ENCODE measurements at regions not wholly inside any gene's neighbourhood (a gene's known extent, or its start where the extent isn't known, plus 50 kb on each side); places are given as distances from the start of the nearest gene placed in this dataset.

DNA sequence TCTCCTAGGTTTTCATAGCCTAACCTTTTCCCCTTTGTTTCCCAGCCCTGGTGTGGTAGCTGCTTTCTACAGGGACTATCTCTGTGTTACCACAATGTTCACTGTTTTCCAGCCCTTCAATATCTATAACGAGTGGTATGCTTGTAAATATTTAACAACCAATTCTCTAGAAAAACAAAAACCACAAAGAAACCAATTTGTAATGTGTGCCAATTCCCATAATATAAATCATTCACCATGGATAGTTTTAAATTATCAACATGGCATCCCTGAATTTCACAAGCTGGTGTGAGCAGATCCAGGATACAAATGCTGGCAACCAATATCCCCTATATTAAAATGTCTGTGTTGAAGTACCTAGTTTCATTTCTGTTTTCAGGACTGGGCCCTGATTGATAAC lies 200.7 kb upstream of the FOXN2 start:
- TF ChIP-seq, protein P1, sequence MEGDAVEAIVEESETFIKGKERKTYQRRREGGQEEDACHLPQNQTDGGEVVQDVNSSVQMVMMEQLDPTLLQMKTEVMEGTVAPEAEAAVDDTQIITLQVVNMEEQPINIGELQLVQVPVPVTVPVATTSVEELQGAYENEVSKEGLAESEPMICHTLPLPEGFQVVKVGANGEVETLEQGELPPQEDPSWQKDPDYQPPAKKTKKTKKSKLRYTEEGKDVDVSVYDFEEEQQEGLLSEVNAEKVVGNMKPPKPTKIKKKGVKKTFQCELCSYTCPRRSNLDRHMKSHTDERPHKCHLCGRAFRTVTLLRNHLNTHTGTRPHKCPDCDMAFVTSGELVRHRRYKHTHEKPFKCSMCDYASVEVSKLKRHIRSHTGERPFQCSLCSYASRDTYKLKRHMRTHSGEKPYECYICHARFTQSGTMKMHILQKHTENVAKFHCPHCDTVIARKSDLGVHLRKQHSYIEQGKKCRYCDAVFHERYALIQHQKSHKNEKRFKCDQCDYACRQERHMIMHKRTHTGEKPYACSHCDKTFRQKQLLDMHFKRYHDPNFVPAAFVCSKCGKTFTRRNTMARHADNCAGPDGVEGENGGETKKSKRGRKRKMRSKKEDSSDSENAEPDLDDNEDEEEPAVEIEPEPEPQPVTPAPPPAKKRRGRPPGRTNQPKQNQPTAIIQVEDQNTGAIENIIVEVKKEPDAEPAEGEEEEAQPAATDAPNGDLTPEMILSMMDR (IDR thresholded peaks at IDR 0.05; ENCODE audit: extremely low read depth, low read depth, low read length): no peak
- H3K36me3 ChIP-seq (ENCODE audit: insufficient read depth, low read length): no peaks in the 10 kb centered on the region
- DNase-seq (ENCODE audit: insufficient read length, low spot score, missing footprints): no peak

DNA sequence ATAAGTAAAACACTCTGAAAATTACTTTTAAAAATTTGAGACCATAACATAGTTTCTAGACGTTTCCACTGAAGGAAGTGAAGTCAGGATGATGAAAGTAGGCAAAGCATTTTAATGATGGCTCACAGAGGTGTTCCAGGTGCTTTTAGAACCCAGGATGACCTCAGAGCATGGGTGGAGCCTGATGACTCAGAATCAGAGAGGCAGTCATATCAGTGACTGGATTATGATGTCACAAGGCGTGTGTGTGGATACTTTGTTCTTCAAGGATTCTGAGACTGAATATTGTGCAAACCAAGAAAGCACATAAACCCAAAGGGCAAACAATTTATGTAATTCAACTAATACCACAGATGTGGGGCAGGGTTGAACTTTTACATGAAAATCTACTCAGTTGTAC lies 200.2 kb upstream of the FOXN2 start:
- Histone ChIP-seq H3K27me3 (ENCODE audit: insufficient read depth, low read length) (no peaks in the 10 kb centered on the region), H3K79me2 (ENCODE audit: insufficient read depth, low read length) (no peaks in the 10 kb centered on the region), H3K4me1 (ENCODE audit: insufficient read depth, low read length) (peaks cover 8% of the 10 kb centered on the region), H3K4me3 (ENCODE audit: insufficient read depth, low read length) (no peak overlapping the region), H3K9me3 (ENCODE audit: low read depth, low read length) (no peaks in the 10 kb centered on the region), H4K20me1 (ENCODE audit: insufficient read depth, low read length) (no peaks in the 10 kb centered on the region), H3K27ac (ENCODE audit: low read depth, low read length) (no peak overlapping the region), H3K4me2 (ENCODE audit: insufficient read depth, low read length) (no peak overlapping the region), H3K36me3 (ENCODE audit: insufficient read depth, low read length) (no peaks in the 10 kb centered on the region), H2AFZ (ENCODE audit: low read length) (no peak overlapping the region)
- no peak for DNase-seq (ENCODE audit: insufficient read length, low spot score, missing footprints)
- TF ChIP-seq, protein P1 (IDR thresholded peaks at IDR 0.05; ENCODE audit: extremely low read depth, low read depth, low read length): no peak

More for the DNA sequence above, 200.7 kb upstream of the FOXN2 start:
- no peak overlapping the region for H2AFZ ChIP-seq (ENCODE audit: low read length)
- H3K4me2 ChIP-seq (ENCODE audit: insufficient read depth, low read length): no peak overlapping the region
- no peaks in the 10 kb centered on the region for H3K9me3 ChIP-seq (ENCODE audit: low read depth, low read length)
- no peaks in the 10 kb centered on the region for H3K79me2 ChIP-seq (ENCODE audit: insufficient read depth, low read length)
- H3K27ac ChIP-seq (ENCODE audit: low read depth, low read length): no peak overlapping the region
- H3K4me1 ChIP-seq (ENCODE audit: insufficient read depth, low read length): peaks cover 8% of the 10 kb centered on the region
- no peak overlapping the region for H3K4me3 ChIP-seq (ENCODE audit: insufficient read depth, low read length)
- no peaks in the 10 kb centered on the region for H3K27me3 ChIP-seq (ENCODE audit: insufficient read depth, low read length)
- no peaks in the 10 kb centered on the region for H4K20me1 ChIP-seq (ENCODE audit: insufficient read depth, low read length)

DNA sequence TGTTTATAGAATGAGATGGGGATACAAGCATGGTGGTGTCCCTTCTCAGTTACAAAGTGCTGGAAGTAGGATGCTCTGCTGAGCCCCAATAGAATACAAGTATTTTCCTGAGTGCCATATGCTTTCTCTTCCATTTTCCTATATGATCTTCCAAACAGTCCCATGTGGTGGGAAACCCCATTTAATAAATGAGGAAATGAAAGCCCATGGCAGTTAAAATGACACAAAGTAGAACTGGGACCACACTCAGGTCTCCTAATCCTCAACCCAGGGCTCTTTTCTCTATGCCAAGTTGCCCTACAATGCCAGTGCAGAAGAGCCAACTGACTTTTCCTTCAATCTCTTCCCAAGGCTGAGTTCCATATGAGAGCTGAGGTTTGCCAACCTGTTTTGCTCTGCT lies 198.0 kb upstream of the FOXN2 start:
- H3K36me3 ChIP-seq (ENCODE audit: insufficient read depth, low read length): no peaks in the 10 kb centered on the region
- H3K4me3 ChIP-seq (ENCODE audit: insufficient read depth, low read length): no peak overlapping the region
- no peaks in the 10 kb centered on the region for H3K79me2 ChIP-seq (ENCODE audit: insufficient read depth, low read length)
- DNase-seq (ENCODE audit: insufficient read length, low spot score, missing footprints): no peak
- peaks cover 5% of the 10 kb centered on the region for H3K4me1 ChIP-seq (ENCODE audit: insufficient read depth, low read length)
- TF ChIP-seq, protein P1 (IDR thresholded peaks at IDR 0.05; ENCODE audit: extremely low read depth, low read depth, low read length): no peak
- no peak overlapping the region for H3K27ac ChIP-seq (ENCODE audit: low read depth, low read length)
- no peaks in the 10 kb centered on the region for H3K27me3 ChIP-seq (ENCODE audit: insufficient read depth, low read length)
- no peaks in the 10 kb centered on the region for H4K20me1 ChIP-seq (ENCODE audit: insufficient read depth, low read length)
- H3K9me3 ChIP-seq (ENCODE audit: low read depth, low read length): no peaks in the 10 kb centered on the region
- H2AFZ ChIP-seq (ENCODE audit: low read length): no peak overlapping the region
- no peak overlapping the region for H3K4me2 ChIP-seq (ENCODE audit: insufficient read depth, low read length)

DNA sequence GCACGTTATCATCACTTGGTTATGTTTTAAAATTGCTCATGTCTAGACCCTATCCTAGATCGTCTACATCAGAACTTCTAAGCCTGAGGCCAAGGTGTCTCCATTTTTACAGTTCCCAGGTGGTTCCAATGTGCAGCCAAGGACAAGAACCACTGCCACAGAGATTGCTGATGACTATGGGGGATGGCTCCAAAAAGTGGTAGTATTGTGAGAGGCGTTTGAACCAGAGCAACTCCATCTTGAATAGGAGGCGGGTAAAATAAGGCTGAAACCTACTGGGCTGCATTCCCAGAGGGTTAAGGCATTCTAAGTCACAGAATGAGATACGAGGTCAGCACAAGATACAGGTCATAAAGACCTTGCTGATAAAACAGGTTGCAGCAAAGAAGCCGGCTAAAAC lies 195.6 kb upstream of the FOXN2 start:
- no peaks in the 10 kb centered on the region for H3K36me3 ChIP-seq (ENCODE audit: insufficient read depth, low read length)
- no peak overlapping the region for H3K27ac ChIP-seq (ENCODE audit: low read depth, low read length)
- no peak for DNase-seq (ENCODE audit: insufficient read length, low spot score, missing footprints)

More for the DNA sequence above, 195.6 kb upstream of the FOXN2 start:
- Histone ChIP-seq H3K4me3 (ENCODE audit: insufficient read depth, low read length) (no peak overlapping the region), H3K4me1 (ENCODE audit: insufficient read depth, low read length) (no peaks in the 10 kb centered on the region), H3K27me3 (ENCODE audit: insufficient read depth, low read length) (no peaks in the 10 kb centered on the region), H4K20me1 (ENCODE audit: insufficient read depth, low read length) (no peaks in the 10 kb centered on the region), H3K79me2 (ENCODE audit: insufficient read depth, low read length) (no peaks in the 10 kb centered on the region), H3K9me3 (ENCODE audit: low read depth, low read length) (no peaks in the 10 kb centered on the region), H3K4me2 (ENCODE audit: insufficient read depth, low read length) (no peak overlapping the region), H2AFZ (ENCODE audit: low read length) (no peak overlapping the region)
- TF ChIP-seq, protein P1 (IDR thresholded peaks at IDR 0.05; ENCODE audit: extremely low read depth, low read depth, low read length): no peak

All from osteoblast (primary cell).